H9 (cell line): ENCODE measurements at regions not wholly inside any gene's neighbourhood (a gene's known extent, or its start where the extent isn't known, plus 50 kb on each side); places are given as distances from the start of the nearest gene placed in this dataset.
"Not testable (repeated sequence)": the region's sequence is repeated elsewhere in the genome, so short reads cannot be mapped to it uniquely, and the experiment has no call there.

Experiments
- DNase-seq: peaks from one replicate; pipeline ENCODE4 v3.0.0-alpha.2; 2017
- H2AFZ ChIP-seq: one replicate; pipeline ENCODE4 v1.6.1; 2013; ENCODE audit warnings: mild to moderate bottlenecking, low read length, control low read depth, moderate library complexity
- H2AK5ac ChIP-seq: 2 replicates; pipeline ENCODE4 v1.6.1; 2013; ENCODE audit warnings: low read length, control low read depth, mixed read lengths; ENCODE audit not compliant: insufficient read length
- H2BK120ac ChIP-seq: one replicate; pipeline ENCODE4 v1.6.1; 2013; ENCODE audit warnings: low read depth, mild to moderate bottlenecking, low read length, control low read depth, inconsistent platforms; ENCODE audit not compliant: poor library complexity, severe bottlenecking
- H2BK12ac ChIP-seq: 2 replicates; pipeline ENCODE4 v1.6.1; 2013; ENCODE audit warnings: low read length, control low read depth, mixed read lengths, low read depth; ENCODE audit not compliant: insufficient read length
- H2BK15ac ChIP-seq: 2 replicates; pipeline ENCODE4 v1.6.1; 2013; ENCODE audit warnings: low read depth, low read length, control low read depth
- H2BK20ac ChIP-seq: one replicate; pipeline ENCODE4 v1.6.1; 2013; ENCODE audit warnings: low read depth, mild to moderate bottlenecking, low read length, control low read depth, inconsistent platforms; ENCODE audit not compliant: poor library complexity, severe bottlenecking
- H2BK5ac ChIP-seq: 2 replicates; pipeline ENCODE4 v1.6.1; 2013; ENCODE audit warnings: low read length, control low read depth, mixed read lengths; ENCODE audit not compliant: insufficient read length
- H3K14ac ChIP-seq: 2 replicates; pipeline ENCODE4 v1.6.1; 2013; ENCODE audit warnings: low read length, control low read depth; ENCODE audit not compliant: insufficient read depth
- H3K18ac ChIP-seq: 2 replicates; pipeline ENCODE4 v1.6.1; 2013; ENCODE audit warnings: low read depth, mild to moderate bottlenecking, mixed read lengths, low read length, control low read depth; ENCODE audit not compliant: insufficient read length
- H3K23ac ChIP-seq: 2 replicates; pipeline ENCODE4 v1.6.1; 2013; ENCODE audit warnings: low read length, control low read depth, mixed read lengths, low read depth; ENCODE audit not compliant: insufficient read length
- H3K23me2 ChIP-seq: 2 replicates; pipeline ENCODE4 v1.6.1; 2013; ENCODE audit warnings: low read depth, mild to moderate bottlenecking, mixed read lengths, low read length, control low read depth; ENCODE audit not compliant: insufficient read length, poor library complexity, severe bottlenecking
- H3K27ac ChIP-seq: 2 replicates; pipeline ENCODE4 v1.5.1; 2013; ENCODE audit warnings: low read length, control low read depth, mixed read lengths, low read depth; ENCODE audit not compliant: insufficient read length
- H3K27me3 ChIP-seq: 2 replicates; pipeline ENCODE4 v1.6.1; 2013; ENCODE audit warnings: low read length, control low read depth, inconsistent platforms; ENCODE audit not compliant: insufficient read depth
- H3K4ac ChIP-seq: 2 replicates; pipeline ENCODE4 v1.6.1; 2013; ENCODE audit warnings: low read depth, mild to moderate bottlenecking, control low read depth, inconsistent platforms, low read length, moderate library complexity
- H3K4me1 ChIP-seq: 2 replicates; pipeline ENCODE4 v1.6.1; 2013; ENCODE audit warnings: low read length, control low read depth, inconsistent platforms; ENCODE audit not compliant: insufficient read depth
- H3K4me2 ChIP-seq: 2 replicates; pipeline ENCODE4 v1.6.1; 2013; ENCODE audit warnings: low read length, control low read depth, mixed read lengths; ENCODE audit not compliant: insufficient read length, insufficient read depth
- H3K56ac ChIP-seq: 2 replicates; pipeline ENCODE4 v1.6.1; 2013; ENCODE audit warnings: low read depth, mild to moderate bottlenecking, mixed read lengths, low read length, control low read depth; ENCODE audit not compliant: insufficient read length
- H3K79me1 ChIP-seq: 2 replicates; pipeline ENCODE4 v1.6.1; 2013; ENCODE audit warnings: low read depth, mild to moderate bottlenecking, moderate library complexity, low read length, control low read depth, inconsistent platforms; ENCODE audit not compliant: insufficient read depth, poor library complexity, severe bottlenecking
- H3K79me2 ChIP-seq: 2 replicates; pipeline ENCODE4 v1.6.1; 2013; ENCODE audit warnings: low read length, control low read depth, inconsistent platforms; ENCODE audit not compliant: insufficient read depth
- H3K9ac ChIP-seq: 2 replicates; pipeline ENCODE4 v1.6.1; 2013; ENCODE audit warnings: low read length, control low read depth, mixed read lengths; ENCODE audit not compliant: insufficient read length; ENCODE audit errors: extremely low read depth
- H3K9me3 ChIP-seq: one replicate; pipeline ENCODE4 v1.6.1; 2013; ENCODE audit warnings: low read depth, low read length, inconsistent platforms; ENCODE audit not compliant: control insufficient read depth
- H3T11ph ChIP-seq: one replicate; pipeline ENCODE4 v1.6.1; 2013; ENCODE audit warnings: mild to moderate bottlenecking, low read length, control low read depth, inconsistent platforms
- H4K20me1 ChIP-seq: one replicate; pipeline ENCODE4 v1.6.1; 2013; ENCODE audit not compliant: control insufficient read depth, insufficient read length, insufficient read depth
- H4K5ac ChIP-seq: 2 replicates; pipeline ENCODE4 v1.6.1; 2013; ENCODE audit warnings: low read depth, mild to moderate bottlenecking, mixed read lengths, low read length, control low read depth; ENCODE audit not compliant: insufficient read length
- H4K8ac ChIP-seq: replicated peaks from 2 replicates; pipeline ENCODE4 v1.6.1; 2013; ENCODE audit warnings: low read length, control low read depth, mixed read lengths, low read depth; ENCODE audit not compliant: insufficient read length
- H4K91ac ChIP-seq: 2 replicates; pipeline ENCODE4 v1.6.1; 2013; ENCODE audit warnings: low read depth, mild to moderate bottlenecking, moderate library complexity, mixed read lengths, low read length, control low read depth; ENCODE audit not compliant: insufficient read length
- H3K27ac Mint-ChIP-seq, 3 experiments: 2 replicates in 2 of 3; 3 replicates in 1 of 3; pipeline ENCODE4 v1.8.0; 2020 to 2021; ENCODE audit warnings: mixed read lengths in 3 of 3, mild to moderate bottlenecking in 1 of 3, moderate library complexity in 1 of 3
- H3K27me3 Mint-ChIP-seq: 2 replicates; pipeline ENCODE4 v1.8.0; 2021; ENCODE audit warnings: low read depth, mild to moderate bottlenecking, moderate library complexity, mixed read lengths
- H3K36me3 Mint-ChIP-seq, 3 experiments: 2 replicates in 2 of 3; 3 replicates in 1 of 3; pipeline ENCODE4 v1.8.0; 2020 to 2021; ENCODE audit warnings: low read depth in 3 of 3, mixed read lengths in 3 of 3; ENCODE audit not compliant: insufficient read depth in 1 of 3
- H3K4me1 Mint-ChIP-seq, 2 experiments: 2 replicates each; pipeline ENCODE4 v1.8.0; 2020; ENCODE audit warnings: mixed read lengths in 2 of 2
- H3K4me3 Mint-ChIP-seq, 2 experiments: 2 replicates in 1 of 2; 3 replicates in 1 of 2; pipeline ENCODE4 v1.8.0; 2020 to 2021; ENCODE audit warnings: mild to moderate bottlenecking in 2 of 2, mixed read lengths in 2 of 2, moderate library complexity in 1 of 2
- H3K9me3 Mint-ChIP-seq, 2 experiments: 2 replicates in 1 of 2; 3 replicates in 1 of 2; pipeline ENCODE4 v1.8.0; 2020; ENCODE audit warnings: mild to moderate bottlenecking in 2 of 2, mixed read lengths in 2 of 2, moderate library complexity in 1 of 2
- WGBS: extraction: QIAGEN DNeasy Blood & Tissue Kit; methylation state at CpG from one replicate; pipeline ENCODE4 v1.1.7; 2013; ENCODE audit warnings: missing lambda C conversion rate, low lambda C conversion rate, mixed read lengths; ENCODE audit not compliant: insufficient read length; ENCODE audit errors: extremely low coverage; 5-methylcytosine and 5-hydroxymethylcytosine counted together

GRCh38 chr4:167877826-167878225, 214.5 kb upstream of the ANXA10 start:
- not testable (repeated sequence) for H4K20me1 ChIP-seq, H2BK12ac ChIP-seq, H3K27ac ChIP-seq, H3K23me2 ChIP-seq, H2BK120ac ChIP-seq, DNase-seq, H3K4me1 ChIP-seq, H3K79me2 ChIP-seq, H3K4me3 Mint-ChIP-seq, H2BK5ac ChIP-seq, H3T11ph ChIP-seq, H2AFZ ChIP-seq, H2BK15ac ChIP-seq, H3K14ac ChIP-seq, H3K27me3 Mint-ChIP-seq, H3K9me3 ChIP-seq, H2AK5ac ChIP-seq, H4K8ac ChIP-seq, H3K9ac ChIP-seq, H3K4me2 ChIP-seq, H3K23ac ChIP-seq, H4K5ac ChIP-seq, H2BK20ac ChIP-seq, H3K27me3 ChIP-seq, H3K79me1 ChIP-seq, H4K91ac ChIP-seq, H3K56ac ChIP-seq, H3K18ac ChIP-seq, H3K4ac ChIP-seq
- Mint-ChIP-seq H3K36me3 (peaks cover 12 to 27% (median 26%) of the 10 kb centered on the region in 3 experiments), H3K9me3 (peaks cover 18 to 29% of the 10 kb centered on the region in 2 experiments), H3K4me1 (peaks cover 57 to 69% of the 10 kb centered on the region in 2 experiments), H3K27ac (peak overlapping the region in 2 of 3 experiments; percentile 21 to 66; a peak in 3 of 7 replicates)
- WGBS = no CpG with 5 or more reads among the region's 8 CpGs
